LNCaP clone FGC (cell line): ENCODE measurements at regions not wholly inside any gene's neighbourhood (a gene's known extent, or its start where the extent isn't known, plus 50 kb on each side); places are given as distances from the start of the nearest gene placed in this dataset.
"Not testable (repeated sequence)": the region's sequence is repeated elsewhere in the genome, so short reads cannot be mapped to it uniquely, and the experiment has no call there.

ENCODE experiments used
- DNase-seq: peaks from one replicate; pipeline ENCODE4 v3.0.0-alpha.2; 2011; ENCODE audit warnings: low read depth
- H3K4me3 ChIP-seq: 2 replicates; pipeline ENCODE4 v1.5.1; 2011; ENCODE audit warnings: mild to moderate bottlenecking, low read depth, low read length, control low read depth
- TF ChIP-seq, protein P1 (sequence below): IDR thresholded peaks from 2 replicates; pipeline ENCODE4 v1.5.1; 2012; ENCODE audit warnings: mild to moderate bottlenecking; ENCODE audit not compliant: control insufficient read depth, insufficient read depth; ENCODE audit errors: extremely low read depth

DNA sequence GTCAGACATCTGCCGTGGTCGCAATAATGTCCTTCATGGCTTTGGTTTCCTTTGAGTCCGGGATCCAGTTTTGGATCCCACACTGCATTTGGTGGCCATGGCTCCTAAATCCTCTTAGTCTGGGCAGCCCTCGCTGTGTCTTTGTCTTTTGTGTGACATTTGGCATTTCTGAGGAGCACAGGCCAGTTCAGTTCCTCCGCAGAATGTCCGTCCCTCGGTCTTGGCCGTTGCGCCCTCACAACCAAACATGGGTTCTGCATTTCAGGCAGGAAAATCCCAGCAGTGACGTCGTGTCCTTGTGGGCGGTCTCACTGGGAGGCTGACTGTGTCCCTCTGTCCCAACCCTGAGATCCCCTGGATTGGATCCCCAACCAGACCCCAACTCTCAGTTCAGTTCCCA lies 172.9 kb upstream of the PPP1R26 start:
- no peak for DNase-seq
- no peak overlapping the region for H3K4me3 ChIP-seq
- TF ChIP-seq, protein P1, sequence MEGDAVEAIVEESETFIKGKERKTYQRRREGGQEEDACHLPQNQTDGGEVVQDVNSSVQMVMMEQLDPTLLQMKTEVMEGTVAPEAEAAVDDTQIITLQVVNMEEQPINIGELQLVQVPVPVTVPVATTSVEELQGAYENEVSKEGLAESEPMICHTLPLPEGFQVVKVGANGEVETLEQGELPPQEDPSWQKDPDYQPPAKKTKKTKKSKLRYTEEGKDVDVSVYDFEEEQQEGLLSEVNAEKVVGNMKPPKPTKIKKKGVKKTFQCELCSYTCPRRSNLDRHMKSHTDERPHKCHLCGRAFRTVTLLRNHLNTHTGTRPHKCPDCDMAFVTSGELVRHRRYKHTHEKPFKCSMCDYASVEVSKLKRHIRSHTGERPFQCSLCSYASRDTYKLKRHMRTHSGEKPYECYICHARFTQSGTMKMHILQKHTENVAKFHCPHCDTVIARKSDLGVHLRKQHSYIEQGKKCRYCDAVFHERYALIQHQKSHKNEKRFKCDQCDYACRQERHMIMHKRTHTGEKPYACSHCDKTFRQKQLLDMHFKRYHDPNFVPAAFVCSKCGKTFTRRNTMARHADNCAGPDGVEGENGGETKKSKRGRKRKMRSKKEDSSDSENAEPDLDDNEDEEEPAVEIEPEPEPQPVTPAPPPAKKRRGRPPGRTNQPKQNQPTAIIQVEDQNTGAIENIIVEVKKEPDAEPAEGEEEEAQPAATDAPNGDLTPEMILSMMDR: no peak

DNA sequence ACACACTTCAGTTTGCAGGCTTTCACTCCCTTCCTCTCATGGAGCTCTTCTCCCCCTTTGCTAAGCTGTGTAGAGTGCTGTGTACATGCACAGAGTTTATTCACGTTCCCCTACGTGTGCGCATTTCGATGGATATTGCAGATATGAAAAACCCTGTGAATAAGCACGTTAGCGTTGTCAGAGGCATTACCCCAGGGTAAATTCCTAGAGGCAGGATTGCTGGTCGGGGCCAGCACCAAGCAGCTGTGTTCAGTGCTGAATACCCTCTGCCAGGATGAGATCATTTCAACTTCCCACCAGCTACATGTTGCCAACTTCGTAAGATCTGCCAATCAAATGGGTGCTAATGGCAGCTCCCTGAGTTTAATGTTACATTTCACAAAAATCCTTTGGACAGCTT lies 172.3 kb upstream of the PPP1R26 start:
- DNase-seq: no peak
- H3K4me3 ChIP-seq: no peak overlapping the region
- TF ChIP-seq, protein P1: no peak

DNA sequence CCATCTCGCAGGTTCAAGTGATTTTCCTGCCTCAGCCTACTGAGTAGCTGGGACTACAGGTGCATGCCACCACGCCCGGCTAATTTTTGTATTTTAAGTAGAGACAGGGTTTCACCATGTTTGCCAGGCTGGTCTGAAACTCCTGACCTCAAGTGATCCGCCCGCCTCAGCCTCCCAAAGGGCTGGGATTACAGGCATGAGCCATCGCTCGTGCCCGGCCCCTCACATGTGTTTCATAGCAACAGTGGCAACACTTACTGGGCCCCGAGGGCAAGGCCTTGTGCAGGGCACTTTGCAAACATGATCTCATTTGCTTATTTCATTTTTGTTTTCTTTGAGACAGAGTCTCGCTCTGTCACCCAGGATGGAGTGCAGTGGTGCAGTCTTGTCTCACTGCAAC lies 171.7 kb upstream of the PPP1R26 start:
- DNase-seq, H3K4me3 ChIP-seq: not testable (repeated sequence)

DNA sequence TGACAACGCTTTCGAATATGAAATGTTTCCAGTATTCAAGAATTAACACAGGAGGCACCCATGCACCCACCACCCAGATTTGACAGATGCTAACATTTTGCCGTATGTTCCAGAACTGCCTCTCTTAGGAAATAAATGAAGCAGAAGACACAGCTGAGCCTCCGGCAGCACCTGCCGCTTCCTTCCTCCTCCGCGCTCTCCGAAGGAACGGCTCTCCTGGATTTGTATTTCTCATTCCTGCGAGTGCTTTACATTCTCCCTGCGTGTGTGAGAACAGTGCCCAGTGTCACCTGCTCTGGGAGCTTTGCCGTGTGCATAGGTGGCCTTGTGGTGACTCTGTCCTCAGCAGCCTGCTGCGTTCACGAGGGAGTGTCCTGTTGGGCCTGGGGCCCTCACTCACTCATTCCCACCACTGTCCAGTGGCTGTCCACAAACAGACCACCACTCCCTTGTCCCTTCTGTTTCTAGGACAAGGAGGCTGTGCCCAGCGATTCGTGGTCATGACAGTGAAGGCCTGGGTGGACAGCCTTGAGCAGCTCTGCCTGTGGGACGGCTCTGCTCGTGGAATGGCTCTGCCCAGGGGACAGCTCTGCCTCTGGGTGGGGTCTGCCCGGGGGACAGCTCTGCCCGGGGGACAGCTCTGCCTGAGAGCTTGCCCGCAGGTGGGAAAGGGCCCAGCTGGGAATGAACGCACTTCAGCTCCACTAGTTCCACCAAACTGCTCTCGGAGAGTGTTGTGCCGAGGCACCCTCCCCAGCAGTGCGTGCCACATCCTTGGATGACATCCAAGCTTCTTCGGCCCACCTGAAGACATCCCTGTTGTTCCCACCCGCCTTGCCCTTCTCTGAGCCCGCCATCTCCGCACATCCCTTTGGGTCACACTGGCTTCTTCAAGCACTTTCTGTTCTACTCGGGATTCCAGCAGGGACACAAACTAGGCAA lies 170.5 kb upstream of the PPP1R26 start:
- DNase-seq: no peak
- H3K4me3 ChIP-seq: no peak overlapping the region
- TF ChIP-seq, protein P1: no peak

DNA sequence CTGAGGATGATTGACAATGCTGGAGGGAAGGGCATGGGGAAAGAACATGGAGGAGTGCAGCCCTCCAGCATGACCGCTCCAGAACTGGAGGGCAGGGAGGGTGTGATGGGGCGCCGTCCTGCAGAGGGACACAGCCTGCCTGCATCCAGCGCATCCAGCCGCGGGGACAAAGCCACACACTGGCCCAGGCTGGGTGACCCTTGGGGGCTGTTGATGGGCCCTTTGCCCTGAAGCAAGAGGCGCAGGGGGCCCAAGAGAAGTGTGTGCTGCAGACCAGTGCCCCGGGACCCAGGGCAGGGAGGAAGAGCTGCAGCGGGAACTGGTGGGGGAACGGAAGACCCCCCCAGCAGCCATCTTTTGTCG lies 169.8 kb upstream of the PPP1R26 start:
- TF ChIP-seq, protein P1: no peak
- no peak for DNase-seq
- H3K4me3 ChIP-seq: no peak overlapping the region

DNA sequence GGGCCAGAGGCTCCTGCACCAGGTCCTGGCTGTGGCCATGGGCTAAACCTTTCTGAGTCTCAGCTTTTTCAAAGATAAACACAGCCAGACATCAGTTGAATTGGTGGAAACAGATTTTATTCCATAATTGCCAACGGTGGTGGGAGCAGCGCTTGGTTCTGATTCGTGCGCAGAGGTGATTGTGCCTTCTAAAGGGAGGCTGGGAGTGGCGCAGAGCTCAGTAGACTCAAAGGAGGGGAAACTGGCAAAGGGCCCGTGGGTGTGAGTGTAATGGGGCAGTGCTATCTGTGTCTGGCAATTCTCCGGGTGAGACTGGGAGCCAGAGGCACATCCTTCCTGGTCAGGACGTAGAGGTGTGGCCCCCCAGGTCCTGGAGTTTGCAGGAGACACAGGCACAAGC lies 169.4 kb upstream of the PPP1R26 start:
- no peak for DNase-seq

DNA sequence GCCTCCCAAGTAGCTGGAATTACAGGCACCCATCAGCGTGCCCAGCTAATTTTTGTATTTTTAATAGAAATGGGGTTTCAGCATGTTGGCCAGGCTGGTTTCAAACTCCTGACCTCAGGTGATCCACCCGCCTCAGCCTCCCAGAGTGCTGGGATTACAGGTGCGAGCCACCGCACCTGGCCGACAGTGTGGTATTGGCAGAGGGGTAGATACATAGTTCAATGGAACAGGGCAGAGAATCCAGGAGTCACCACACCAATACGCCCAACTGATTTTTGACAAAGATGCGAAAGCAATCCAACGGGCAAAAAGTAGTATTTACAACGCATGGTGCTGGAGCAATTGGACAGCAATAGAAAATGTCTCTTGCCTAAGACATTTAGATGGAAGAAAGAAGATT lies 164.0 kb upstream of the PPP1R26 start:
- no peak overlapping the region for H3K4me3 ChIP-seq
- no peak for DNase-seq
- TF ChIP-seq, protein P1: no peak

More for the DNA sequence above, 169.4 kb upstream of the PPP1R26 start:
- H3K4me3 ChIP-seq: no peak overlapping the region
- TF ChIP-seq, protein P1: no peak
